Ovary (tissue), 7 donors: ENCODE measurements at regions not wholly inside any gene's neighbourhood (a gene's known extent, or its start where the extent isn't known, plus 50 kb on each side); places are given as distances from the start of the nearest gene placed in this dataset.

Source experiments
- DNase-seq, 5 donors: peaks; one replicate each; pipeline ENCODE4 v3.0.0-alpha.2; 2019 to 2020
- H3K27ac ChIP-seq, 2 donors: fragments of 200-600 bp; one replicate each; pipeline versions ENCODE4 v1.5.1 to v1.8.0; 2019 to 2022
- H3K27me3 ChIP-seq: fragments of 200-600 bp; one replicate; pipeline ENCODE4 v1.8.0; 2022
- H3K36me3 ChIP-seq: fragments of 200-600 bp; sonication (generic); one replicate; pipeline ENCODE4 v1.5.1; 2019
- H3K4me1 ChIP-seq: one replicate; pipeline ENCODE4 v1.8.1; 2013; ENCODE audit warnings: mild to moderate bottlenecking, moderate library complexity; ENCODE audit not compliant: insufficient read depth
- H3K4me3 ChIP-seq: fragments of 200-600 bp; sonication (generic); one replicate; pipeline ENCODE4 v1.5.1; 2017
- H3K9me3 ChIP-seq, 2 donors: fragments of 200-600 bp in 1 of 2; sonication (generic) in 1 of 2; one replicate each; pipeline versions ENCODE4 v1.5.1 to v1.8.1; 2013 to 2019; ENCODE audit warnings: mild to moderate bottlenecking in 1 of 2, moderate library complexity in 1 of 2
- CTCF ChIP-seq, 3 donors: fragments of 450-650 bp in 2 of 3; fragments of 200-600 bp in 1 of 3; IDR thresholded peaks; one replicate each; pipeline versions ENCODE4 v1.5.1 to v1.8.0; 2016 to 2022; ENCODE audit warnings: antibody characterized with exemption in 3 of 3, mild to moderate bottlenecking in 1 of 3
- EP300 ChIP-seq: sonication (generic); formaldehyde crosslinking; IDR thresholded peaks from one replicate; pipeline ENCODE4 v1.6.1; 2017; ENCODE audit warnings: antibody characterized with exemption
- POLR2A ChIP-seq: fragments of 450-650 bp; IDR thresholded peaks from one replicate; pipeline ENCODE4 v1.6.1; 2017; ENCODE audit warnings: antibody characterized with exemption, mild to moderate bottlenecking, moderate library complexity
- WGBS, 3 donors: extraction: QIAGEN DNeasy Blood & Tissue Kit in 1 of 3; methylation state at CpG; one replicate each; pipeline versions ENCODE4 v1.1.5 to v1.1.7; 2013 to 2017; 5-methylcytosine and 5-hydroxymethylcytosine counted together
- intact Hi-C, 4 donors: fragments of 100-400 bp; cut with DNase I; formaldehyde crosslinking; loops; one replicate each; pipeline versions ENCODE4 v1.11.0 to v1.15.1; 2022 to 2023
- donor health status: DM: no; HTN: no; CAD: no; lungs with moderate emphysema.
- donor health status: DM: no; HTN: no; CAD: no.
- donor health status: Bipolar disorder and iron deficiency.
- donor health status: DM: no; HTN: no; CAD: no.
- donor health status: DM: yes; HTN: yes; CAD: no.

GRCh38 chr6:4655196-4656025 is 120.8 kb upstream of the CDYL start:
- no peaks in the 10 kb centered on the region for H3K27me3 ChIP-seq
- H3K27ac ChIP-seq, result no peak overlapping the region
- H3K9me3 ChIP-seq, result no peaks in the 10 kb centered on the region
- H3K36me3 ChIP-seq, result no peaks in the 10 kb centered on the region
- intact Hi-C loops, result no loop called here
- 41 to 63% (median 50%) methylated on average over 12 of the region's 12 CpGs for WGBS, 3 donors
- no peak for DNase-seq
- no peak overlapping the region for H3K4me3 ChIP-seq
- TF ChIP-seq EP300 (no peak), POLR2A (no peak), CTCF (IDR thresholded peaks at IDR 0.05) (no peak)
- H3K4me1 ChIP-seq, result no peaks in the 10 kb centered on the region

- 74 to 78% (median 76%) methylated on average over 3 of the region's 3 CpGs for WGBS, 3 donors
- intact Hi-C loops, result no loop called here
These were observed 123.1 kb upstream of the CDYL start for GRCh38 chr6:4653141-4653540.

GRCh38 chr6:4651831-4652467 is 124.3 kb upstream of the CDYL start:
- no peak for DNase-seq
- Histone ChIP-seq H3K4me1 (no peaks in the 10 kb centered on the region), H3K27ac (no peak overlapping the region), H3K4me3 (no peak overlapping the region), H3K36me3 (no peaks in the 10 kb centered on the region), H3K27me3 (no peaks in the 10 kb centered on the region), H3K9me3 (no peaks in the 10 kb centered on the region)
- WGBS, 3 donors, result 0 to 91% (median 83%) methylated on average over 1 of the region's 1 CpG
- intact Hi-C loops, result no loop called here
- TF ChIP-seq POLR2A (no peak), EP300 (no peak), CTCF (IDR thresholded peaks at IDR 0.05) (no peak)

More at GRCh38 chr6:4653141-4653540, 123.1 kb upstream of the CDYL start:
- H3K36me3 ChIP-seq, result no peaks in the 10 kb centered on the region
- no peak overlapping the region for H3K4me3 ChIP-seq
- no peak overlapping the region for H3K27ac ChIP-seq
- no peaks in the 10 kb centered on the region for H3K9me3 ChIP-seq
- H3K4me1 ChIP-seq, result no peaks in the 10 kb centered on the region
- DNase-seq, result no peak
- no peak for TF ChIP-seq CTCF (IDR thresholded peaks at IDR 0.05)
- TF ChIP-seq POLR2A, result no peak
- no peak for TF ChIP-seq EP300
- no peaks in the 10 kb centered on the region for H3K27me3 ChIP-seq

GRCh38 chr6:4649728-4650127 is 126.5 kb upstream of the CDYL start:
- Histone ChIP-seq H3K27me3 (no peaks in the 10 kb centered on the region), H3K4me1 (no peaks in the 10 kb centered on the region), H3K36me3 (no peaks in the 10 kb centered on the region), H3K9me3 (no peaks in the 10 kb centered on the region), H3K4me3 (no peak overlapping the region), H3K27ac (no peak overlapping the region)
- intact Hi-C loops, result no loop called here
- DNase-seq, result no peak
- WGBS, 3 donors, result 20 to 43% (median 27%) methylated on average over 3 of the region's 3 CpGs
- TF ChIP-seq EP300 (no peak), CTCF (IDR thresholded peaks at IDR 0.05) (no peak), POLR2A (no peak)
